ENCODE measurements at regions not wholly inside any gene's neighbourhood (a gene's known extent, or its start where the extent isn't known, plus 50 kb on each side); places are given as distances from the start of the nearest gene placed in this dataset.

GRCh38 chr3:11089931-11090330, 64.4 kb upstream of the HRH1 start:
- no peak for DNase-seq (ENCODE audit: low spot score)

GRCh38 chr3:11090551-11090950, 63.7 kb upstream of the HRH1 start:
- no peak for DNase-seq (ENCODE audit: low spot score)

- DNase-seq (ENCODE audit: low spot score), result no peak
These were observed 63.2 kb upstream of the HRH1 start for GRCh38 chr3:11091088-11091590.

- DNase-seq (ENCODE audit: low spot score), result no peak
These were observed 62.5 kb upstream of the HRH1 start for GRCh38 chr3:11091791-11092190.

- DNase-seq (ENCODE audit: low spot score), result no peak
These were observed 60.4 kb upstream of the HRH1 start for GRCh38 chr3:11093823-11094340.

GRCh38 chr3:11095932-11096265, 58.4 kb upstream of the HRH1 start:
- no peak for DNase-seq (ENCODE audit: low spot score)

GRCh38 chr3:11096266-11097139, 57.8 kb upstream of the HRH1 start:
- peak; percentile 72 for DNase-seq (ENCODE audit: low spot score)

- DNase-seq (ENCODE audit: low spot score), result no peak
These were observed 55.0 kb upstream of the HRH1 start for GRCh38 chr3:11099306-11099705.
